ENCODE measurements at regions not wholly inside any gene's neighbourhood (a gene's known extent, or its start where the extent isn't known, plus 50 kb on each side); places are given as distances from the start of the nearest gene placed in this dataset.
"Not testable (repeated sequence)": the region's sequence is repeated elsewhere in the genome, so short reads cannot be mapped to it uniquely, and the experiment has no call there.

- H3K27ac Mint-ChIP-seq, result no peak overlapping the region
- no peaks in the 10 kb centered on the region for H3K4me1 Mint-ChIP-seq
- Histone ChIP-seq H3K4me3 (ENCODE audit: low read depth, low read length) (no peak overlapping the region), H3K9me3 (ENCODE audit: control insufficient read depth in 2 of 2, low read length in 2 of 2) (no peaks in the 10 kb centered on the region), H3K27me3 (ENCODE audit: control insufficient read depth, insufficient read depth, low read length) (no peaks in the 10 kb centered on the region), H3K4me1 (ENCODE audit: control insufficient read depth, insufficient read depth, low read length, poor library complexity, severe bottlenecking) (no peaks in the 10 kb centered on the region), H3K27ac (ENCODE audit: insufficient read depth, low read length, poor library complexity, severe bottlenecking) (no peak overlapping the region), H3K36me3 (ENCODE audit: control insufficient read depth, insufficient read depth, low read length) (no peaks in the 10 kb centered on the region)
- ATAC-seq (ENCODE audit: low read depth in 2 of 2) (no peak), DNase-seq (no peak)
- no peaks in the 10 kb centered on the region for H3K27me3 Mint-ChIP-seq
- no peaks in the 10 kb centered on the region for H3K36me3 Mint-ChIP-seq
- peaks cover 0 to 4% (median 1%) of the 10 kb centered on the region in 7 donors for H3K9me3 Mint-ChIP-seq
- H3K4me3 Mint-ChIP-seq, result no peak overlapping the region
Observed at GRCh38 chr2:59761966-59762365, 791.5 kb downstream of the BCL11A start.

- DNase-seq (no peak), ATAC-seq (ENCODE audit: low read depth in 2 of 2) (no peak)
- H3K4me3 ChIP-seq (ENCODE audit: low read depth, low read length), result no peak overlapping the region
- H3K4me1 ChIP-seq (ENCODE audit: control insufficient read depth, insufficient read depth, low read length, poor library complexity, severe bottlenecking), result no peaks in the 10 kb centered on the region
- Mint-ChIP-seq H3K9me3 (peaks cover 0 to 5% (median 1%) of the 10 kb centered on the region in 7 donors), H3K4me1 (no peaks in the 10 kb centered on the region), H3K27me3 (no peaks in the 10 kb centered on the region), H3K4me3 (no peak overlapping the region), H3K27ac (no peak overlapping the region), H3K36me3 (no peaks in the 10 kb centered on the region)
- H3K27me3 ChIP-seq (ENCODE audit: control insufficient read depth, insufficient read depth, low read length), result no peaks in the 10 kb centered on the region
- no peak overlapping the region for H3K27ac ChIP-seq (ENCODE audit: insufficient read depth, low read length, poor library complexity, severe bottlenecking)
- H3K9me3 ChIP-seq (ENCODE audit: control insufficient read depth in 2 of 2, low read length in 2 of 2), result no peaks in the 10 kb centered on the region
- H3K36me3 ChIP-seq (ENCODE audit: control insufficient read depth, insufficient read depth, low read length), result no peaks in the 10 kb centered on the region
Observed at GRCh38 chr2:59756150-59756549, 797.3 kb downstream of the BCL11A start.

- no peak overlapping the region for H3K4me3 Mint-ChIP-seq
- peaks cover 0 to 5% (median 0%) of the 10 kb centered on the region in 7 donors for H3K9me3 Mint-ChIP-seq
- ATAC-seq (ENCODE audit: low read depth in 2 of 2), result no peak
- Histone ChIP-seq H3K27me3 (ENCODE audit: control insufficient read depth, insufficient read depth, low read length) (no peaks in the 10 kb centered on the region), H3K9me3 (ENCODE audit: control insufficient read depth in 2 of 2, low read length in 2 of 2) (no peaks in the 10 kb centered on the region), H3K4me3 (ENCODE audit: low read depth, low read length) (no peak overlapping the region), H3K4me1 (ENCODE audit: control insufficient read depth, insufficient read depth, low read length, poor library complexity, severe bottlenecking) (no peaks in the 10 kb centered on the region), H3K27ac (ENCODE audit: insufficient read depth, low read length, poor library complexity, severe bottlenecking) (no peak overlapping the region), H3K36me3 (ENCODE audit: control insufficient read depth, insufficient read depth, low read length) (no peaks in the 10 kb centered on the region)
- no peak for DNase-seq
- no peaks in the 10 kb centered on the region for H3K36me3 Mint-ChIP-seq
- H3K27ac Mint-ChIP-seq, result no peak overlapping the region
- H3K4me1 Mint-ChIP-seq, result no peaks in the 10 kb centered on the region
- H3K27me3 Mint-ChIP-seq, result no peaks in the 10 kb centered on the region
Observed at GRCh38 chr2:59754011-59754735, 799.3 kb downstream of the BCL11A start.

GRCh38 chr2:59752512-59752911 is 800.9 kb downstream of the BCL11A start:
- no peaks in the 10 kb centered on the region for H3K27me3 ChIP-seq (ENCODE audit: control insufficient read depth, insufficient read depth, low read length)
- no peak overlapping the region for H3K27ac ChIP-seq (ENCODE audit: insufficient read depth, low read length, poor library complexity, severe bottlenecking)
- peaks cover 0 to 5% (median 0%) of the 10 kb centered on the region in 7 donors for H3K9me3 Mint-ChIP-seq
- no peaks in the 10 kb centered on the region for H3K4me1 ChIP-seq (ENCODE audit: control insufficient read depth, insufficient read depth, low read length, poor library complexity, severe bottlenecking)
- no peaks in the 10 kb centered on the region for H3K36me3 Mint-ChIP-seq
- no peaks in the 10 kb centered on the region for H3K36me3 ChIP-seq (ENCODE audit: control insufficient read depth, insufficient read depth, low read length)
- ATAC-seq (ENCODE audit: low read depth in 2 of 2) (no peak), DNase-seq (no peak)
- no peaks in the 10 kb centered on the region for H3K4me1 Mint-ChIP-seq
- no peak overlapping the region for H3K4me3 Mint-ChIP-seq
- no peaks in the 10 kb centered on the region for H3K27me3 Mint-ChIP-seq
- H3K9me3 ChIP-seq (ENCODE audit: control insufficient read depth in 2 of 2, low read length in 2 of 2), result no peaks in the 10 kb centered on the region
- H3K27ac Mint-ChIP-seq, result no peak overlapping the region
- H3K4me3 ChIP-seq (ENCODE audit: low read depth, low read length), result no peak overlapping the region

GRCh38 chr2:59752071-59752470 is 801.4 kb downstream of the BCL11A start:
- Mint-ChIP-seq H3K4me3 (no peak overlapping the region), H3K27me3 (no peaks in the 10 kb centered on the region), H3K4me1 (no peaks in the 10 kb centered on the region), H3K27ac (no peak overlapping the region), H3K36me3 (no peaks in the 10 kb centered on the region), H3K9me3 (peaks cover 0 to 5% (median 0%) of the 10 kb centered on the region in 7 donors)
- no peak for ATAC-seq (ENCODE audit: low read depth in 2 of 2)
- no peaks in the 10 kb centered on the region for H3K36me3 ChIP-seq (ENCODE audit: control insufficient read depth, insufficient read depth, low read length)
- DNase-seq, result no peak
- H3K4me1 ChIP-seq (ENCODE audit: control insufficient read depth, insufficient read depth, low read length, poor library complexity, severe bottlenecking), result no peaks in the 10 kb centered on the region
- no peaks in the 10 kb centered on the region for H3K27me3 ChIP-seq (ENCODE audit: control insufficient read depth, insufficient read depth, low read length)
- no peaks in the 10 kb centered on the region for H3K9me3 ChIP-seq (ENCODE audit: control insufficient read depth in 2 of 2, low read length in 2 of 2)
- H3K27ac ChIP-seq (ENCODE audit: insufficient read depth, low read length, poor library complexity, severe bottlenecking), result no peak overlapping the region
- H3K4me3 ChIP-seq (ENCODE audit: low read depth, low read length), result no peak overlapping the region

GRCh38 chr2:59751214-59751613 is 802.2 kb downstream of the BCL11A start:
- not testable (repeated sequence) for H3K4me1 ChIP-seq (ENCODE audit: control insufficient read depth, insufficient read depth, low read length, poor library complexity, severe bottlenecking); H3K27me3 ChIP-seq (ENCODE audit: control insufficient read depth, insufficient read depth, low read length); H3K27ac ChIP-seq (ENCODE audit: insufficient read depth, low read length, poor library complexity, severe bottlenecking); H3K9me3 Mint-ChIP-seq; H3K27ac Mint-ChIP-seq; H3K27me3 Mint-ChIP-seq; H3K36me3 Mint-ChIP-seq; H3K4me3 ChIP-seq (ENCODE audit: low read depth, low read length); DNase-seq; H3K9me3 ChIP-seq (ENCODE audit: control insufficient read depth in 2 of 2, low read length in 2 of 2); H3K36me3 ChIP-seq (ENCODE audit: control insufficient read depth, insufficient read depth, low read length); ATAC-seq (ENCODE audit: low read depth in 2 of 2); H3K4me3 Mint-ChIP-seq; H3K4me1 Mint-ChIP-seq

GRCh38 chr2:59746291-59746690 is 807.2 kb downstream of the BCL11A start:
- Histone ChIP-seq H3K36me3 (ENCODE audit: control insufficient read depth, insufficient read depth, low read length) (no peaks in the 10 kb centered on the region), H3K9me3 (ENCODE audit: control insufficient read depth in 2 of 2, low read length in 2 of 2) (no peaks in the 10 kb centered on the region), H3K4me3 (ENCODE audit: low read depth, low read length) (no peak overlapping the region), H3K27ac (ENCODE audit: insufficient read depth, low read length, poor library complexity, severe bottlenecking) (no peak overlapping the region), H3K27me3 (ENCODE audit: control insufficient read depth, insufficient read depth, low read length) (no peaks in the 10 kb centered on the region), H3K4me1 (ENCODE audit: control insufficient read depth, insufficient read depth, low read length, poor library complexity, severe bottlenecking) (no peaks in the 10 kb centered on the region)
- Mint-ChIP-seq H3K9me3 (peaks cover 0 to under 1% (median 0%) of the 10 kb centered on the region in 7 donors), H3K4me3 (no peak overlapping the region), H3K27ac (no peak overlapping the region), H3K27me3 (no peaks in the 10 kb centered on the region), H3K36me3 (no peaks in the 10 kb centered on the region), H3K4me1 (no peaks in the 10 kb centered on the region)
- ATAC-seq (ENCODE audit: low read depth in 2 of 2) (no peak), DNase-seq (no peak)

GRCh38 chr2:59745085-59745484 is 808.4 kb downstream of the BCL11A start:
- Mint-ChIP-seq H3K9me3 (peaks cover 0 to 5% (median 0%) of the 10 kb centered on the region in 7 donors), H3K36me3 (no peaks in the 10 kb centered on the region), H3K27ac (no peak overlapping the region), H3K4me3 (no peak overlapping the region), H3K4me1 (no peaks in the 10 kb centered on the region), H3K27me3 (no peaks in the 10 kb centered on the region)
- H3K27ac ChIP-seq (ENCODE audit: insufficient read depth, low read length, poor library complexity, severe bottlenecking), result no peak overlapping the region
- no peaks in the 10 kb centered on the region for H3K27me3 ChIP-seq (ENCODE audit: control insufficient read depth, insufficient read depth, low read length)
- no peaks in the 10 kb centered on the region for H3K4me1 ChIP-seq (ENCODE audit: control insufficient read depth, insufficient read depth, low read length, poor library complexity, severe bottlenecking)
- DNase-seq (no peak), ATAC-seq (ENCODE audit: low read depth in 2 of 2) (no peak)
- H3K9me3 ChIP-seq (ENCODE audit: control insufficient read depth in 2 of 2, low read length in 2 of 2), result no peaks in the 10 kb centered on the region
- H3K36me3 ChIP-seq (ENCODE audit: control insufficient read depth, insufficient read depth, low read length), result no peaks in the 10 kb centered on the region
- no peak overlapping the region for H3K4me3 ChIP-seq (ENCODE audit: low read depth, low read length)

All from CD4-positive, CD25-positive, alpha-beta regulatory T cell (primary cell).